Neural cell (in vitro differentiated cells): ENCODE measurements at regions not wholly inside any gene's neighbourhood (a gene's known extent, or its start where the extent isn't known, plus 50 kb on each side); places are given as distances from the start of the nearest gene placed in this dataset.

ENCODE experiments used
- H2AFZ ChIP-seq: fragments of 200-600, 300-800 bp; sonication (generic), shearing (Covaris generic); 2 replicates; pipeline ENCODE4 v1.6.0; 2014; ENCODE audit warnings: low read depth, mild to moderate bottlenecking, antibody characterized with exemption, low read length, moderate library complexity
- H3F3A ChIP-seq: fragments of 200-600 bp; shearing (Covaris generic); 2 replicates; pipeline ENCODE4 v1.6.1; 2016; ENCODE audit warnings: mild to moderate bottlenecking, moderate library complexity, mixed read lengths, antibody characterized with exemption, low read length; ENCODE audit not compliant: insufficient read depth, poor library complexity, severe bottlenecking
- H3K27ac ChIP-seq: fragments of 200-600, 300-800 bp; sonication (generic), shearing (Covaris generic); 2 replicates; pipeline ENCODE4 v1.5.1; 2014; ENCODE audit warnings: mild to moderate bottlenecking, low read length, moderate library complexity
- H3K27me3 ChIP-seq: fragments of 300-800, 200-600 bp; sonication (generic), shearing (Covaris generic); 2 replicates; pipeline ENCODE4 v1.6.0; 2014; ENCODE audit warnings: mild to moderate bottlenecking, low read depth, low read length, moderate library complexity; ENCODE audit not compliant: insufficient read depth
- H3K36me3 ChIP-seq: fragments of 300-800, 200-600 bp; sonication (generic), shearing (Covaris generic); 2 replicates; pipeline ENCODE4 v1.5.1; 2014; ENCODE audit warnings: mild to moderate bottlenecking, antibody characterized with exemption, low read length, moderate library complexity; ENCODE audit not compliant: insufficient read depth
- H3K4me2 ChIP-seq: fragments of 300-800, 200-600 bp; sonication (generic), shearing (Covaris generic); 2 replicates; pipeline ENCODE4 v1.6.0; 2014; ENCODE audit warnings: mild to moderate bottlenecking, low read length
- H3K4me3 ChIP-seq: fragments of 300-800, 200-600 bp; sonication (generic), shearing (Covaris generic); 2 replicates; pipeline ENCODE4 v1.5.1; 2014; ENCODE audit warnings: mild to moderate bottlenecking, low read length, moderate library complexity
- H3K79me2 ChIP-seq: fragments of 200-600 bp; shearing (Covaris generic); replicated peaks from 2 replicates; pipeline ENCODE4 v1.6.0; 2014; ENCODE audit warnings: mild to moderate bottlenecking, low read length, moderate library complexity; ENCODE audit not compliant: insufficient read depth
- H3K9ac ChIP-seq: fragments of 300-800, 200-600 bp; sonication (generic), shearing (Covaris generic); 2 replicates; pipeline ENCODE4 v1.6.1; 2016; ENCODE audit warnings: mild to moderate bottlenecking, low read length, mixed read lengths
- H3K9me2 ChIP-seq: fragments of 200-600 bp; shearing (Covaris generic); 2 replicates; pipeline ENCODE4 v1.6.1; 2016; ENCODE audit warnings: mild to moderate bottlenecking, low read length, mixed read lengths; ENCODE audit not compliant: insufficient read depth
- H3K9me3 ChIP-seq: fragments of 200-600, 300-800 bp; sonication (generic), shearing (Covaris generic); 2 replicates; pipeline ENCODE4 v1.6.1; 2016; ENCODE audit warnings: mild to moderate bottlenecking, mixed run types, low read length, moderate library complexity, mixed read lengths
- H4K20me1 ChIP-seq: fragments of 200-600 bp; shearing (Covaris generic); 2 replicates; pipeline ENCODE4 v1.6.1; 2016; ENCODE audit warnings: mild to moderate bottlenecking, mixed run types; ENCODE audit not compliant: insufficient read depth
- EP300 ChIP-seq: fragments of 450-650 bp; conservative IDR thresholded peaks from 2 replicates; pipeline ENCODE4 v1.6.1; 2014; ENCODE audit warnings: antibody characterized with exemption, mild to moderate bottlenecking, moderate library complexity; ENCODE audit not compliant: poor library complexity, severe bottlenecking
- EZH2 ChIP-seq: fragments of 200-600, 300-800 bp; shearing (Covaris generic), sonication (generic); IDR thresholded peaks from 2 replicates; pipeline ENCODE4 v1.6.1; 2014; ENCODE audit warnings: antibody characterized with exemption, low read length, borderline replicate concordance, mild to moderate bottlenecking; ENCODE audit not compliant: insufficient read depth, poor library complexity, severe bottlenecking
- MXI1 ChIP-seq: fragments of 450-650 bp; conservative IDR thresholded peaks from 2 replicates; pipeline ENCODE4 v1.6.1; 2014; ENCODE audit warnings: antibody characterized with exemption, mild to moderate bottlenecking; ENCODE audit not compliant: poor library complexity, severe bottlenecking
- POLR2AphosphoS5 ChIP-seq: IDR thresholded peaks from 2 replicates; pipeline ENCODE4 v1.6.1; 2012
- RAD21 ChIP-seq: fragments of 450-650 bp; conservative IDR thresholded peaks from 2 replicates; pipeline ENCODE4 v1.6.1; 2014; ENCODE audit warnings: antibody characterized with exemption, mild to moderate bottlenecking, moderate library complexity
- SMC3 ChIP-seq: fragments of 450-650 bp; conservative IDR thresholded peaks from 2 replicates; pipeline ENCODE4 v1.6.1; 2014; ENCODE audit warnings: antibody characterized with exemption, mild to moderate bottlenecking, moderate library complexity; ENCODE audit not compliant: poor library complexity
- TAF1 ChIP-seq: IDR thresholded peaks from 2 replicates; pipeline ENCODE4 v1.6.1; 2012; ENCODE audit warnings: low read depth
- TF ChIP-seq, protein P1 (sequence below): IDR thresholded peaks from 2 replicates; pipeline ENCODE4 v1.6.1; 2012; ENCODE audit warnings: borderline replicate concordance
- TF ChIP-seq, protein P2 (sequence below): fragments of 450-650 bp; IDR thresholded peaks from 2 replicates; pipeline ENCODE4 v1.5.1; 2014; ENCODE audit warnings: antibody characterized with exemption, mild to moderate bottlenecking, moderate library complexity; ENCODE audit not compliant: poor library complexity, severe bottlenecking

DNA sequence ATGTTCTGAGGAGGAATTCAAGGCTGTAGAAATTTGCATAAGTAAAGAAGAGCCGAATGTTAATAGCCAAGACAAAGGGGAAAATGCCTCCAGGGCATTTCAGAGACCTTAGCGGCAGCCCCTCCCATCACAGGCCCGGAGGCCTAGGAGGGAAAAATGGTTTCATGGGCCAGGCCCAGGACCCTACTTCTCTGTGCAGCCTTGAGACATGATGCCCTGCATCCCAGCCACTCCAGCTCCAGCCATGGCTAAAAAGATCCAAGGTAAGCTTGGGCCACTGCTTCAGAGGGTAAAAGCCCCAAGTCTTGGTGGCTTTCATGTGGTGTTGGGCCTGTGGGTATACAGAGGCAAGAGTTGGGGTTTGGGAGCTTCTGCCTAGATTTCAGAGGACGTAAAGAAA is 225.7 kb downstream of the ARHGAP12 start:
- Histone ChIP-seq H3K9me2 (no peaks in the 10 kb centered on the region), H3K9me3 (no peaks in the 10 kb centered on the region), H4K20me1 (no peaks in the 10 kb centered on the region), H3K9ac (no peak overlapping the region), H3K4me2 (no peak overlapping the region), H2AFZ (no peak overlapping the region), H3K4me3 (no peak overlapping the region), H3K27me3 (no peaks in the 10 kb centered on the region), H3K27ac (no peak overlapping the region), H3K79me2 (no peaks in the 10 kb centered on the region), H3K36me3 (no peaks in the 10 kb centered on the region), H3F3A (no peaks in the 10 kb centered on the region)
- no peak for TF ChIP-seq EZH2
- no peak for TF ChIP-seq TAF1
- TF ChIP-seq, protein P1, sequence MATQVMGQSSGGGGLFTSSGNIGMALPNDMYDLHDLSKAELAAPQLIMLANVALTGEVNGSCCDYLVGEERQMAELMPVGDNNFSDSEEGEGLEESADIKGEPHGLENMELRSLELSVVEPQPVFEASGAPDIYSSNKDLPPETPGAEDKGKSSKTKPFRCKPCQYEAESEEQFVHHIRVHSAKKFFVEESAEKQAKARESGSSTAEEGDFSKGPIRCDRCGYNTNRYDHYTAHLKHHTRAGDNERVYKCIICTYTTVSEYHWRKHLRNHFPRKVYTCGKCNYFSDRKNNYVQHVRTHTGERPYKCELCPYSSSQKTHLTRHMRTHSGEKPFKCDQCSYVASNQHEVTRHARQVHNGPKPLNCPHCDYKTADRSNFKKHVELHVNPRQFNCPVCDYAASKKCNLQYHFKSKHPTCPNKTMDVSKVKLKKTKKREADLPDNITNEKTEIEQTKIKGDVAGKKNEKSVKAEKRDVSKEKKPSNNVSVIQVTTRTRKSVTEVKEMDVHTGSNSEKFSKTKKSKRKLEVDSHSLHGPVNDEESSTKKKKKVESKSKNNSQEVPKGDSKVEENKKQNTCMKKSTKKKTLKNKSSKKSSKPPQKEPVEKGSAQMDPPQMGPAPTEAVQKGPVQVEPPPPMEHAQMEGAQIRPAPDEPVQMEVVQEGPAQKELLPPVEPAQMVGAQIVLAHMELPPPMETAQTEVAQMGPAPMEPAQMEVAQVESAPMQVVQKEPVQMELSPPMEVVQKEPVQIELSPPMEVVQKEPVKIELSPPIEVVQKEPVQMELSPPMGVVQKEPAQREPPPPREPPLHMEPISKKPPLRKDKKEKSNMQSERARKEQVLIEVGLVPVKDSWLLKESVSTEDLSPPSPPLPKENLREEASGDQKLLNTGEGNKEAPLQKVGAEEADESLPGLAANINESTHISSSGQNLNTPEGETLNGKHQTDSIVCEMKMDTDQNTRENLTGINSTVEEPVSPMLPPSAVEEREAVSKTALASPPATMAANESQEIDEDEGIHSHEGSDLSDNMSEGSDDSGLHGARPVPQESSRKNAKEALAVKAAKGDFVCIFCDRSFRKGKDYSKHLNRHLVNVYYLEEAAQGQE = no peak
- TF ChIP-seq, protein P2, sequence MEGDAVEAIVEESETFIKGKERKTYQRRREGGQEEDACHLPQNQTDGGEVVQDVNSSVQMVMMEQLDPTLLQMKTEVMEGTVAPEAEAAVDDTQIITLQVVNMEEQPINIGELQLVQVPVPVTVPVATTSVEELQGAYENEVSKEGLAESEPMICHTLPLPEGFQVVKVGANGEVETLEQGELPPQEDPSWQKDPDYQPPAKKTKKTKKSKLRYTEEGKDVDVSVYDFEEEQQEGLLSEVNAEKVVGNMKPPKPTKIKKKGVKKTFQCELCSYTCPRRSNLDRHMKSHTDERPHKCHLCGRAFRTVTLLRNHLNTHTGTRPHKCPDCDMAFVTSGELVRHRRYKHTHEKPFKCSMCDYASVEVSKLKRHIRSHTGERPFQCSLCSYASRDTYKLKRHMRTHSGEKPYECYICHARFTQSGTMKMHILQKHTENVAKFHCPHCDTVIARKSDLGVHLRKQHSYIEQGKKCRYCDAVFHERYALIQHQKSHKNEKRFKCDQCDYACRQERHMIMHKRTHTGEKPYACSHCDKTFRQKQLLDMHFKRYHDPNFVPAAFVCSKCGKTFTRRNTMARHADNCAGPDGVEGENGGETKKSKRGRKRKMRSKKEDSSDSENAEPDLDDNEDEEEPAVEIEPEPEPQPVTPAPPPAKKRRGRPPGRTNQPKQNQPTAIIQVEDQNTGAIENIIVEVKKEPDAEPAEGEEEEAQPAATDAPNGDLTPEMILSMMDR = no peak
- TF ChIP-seq EP300 = no peak
- TF ChIP-seq RAD21 = no peak
- TF ChIP-seq SMC3 = no peak
- TF ChIP-seq POLR2AphosphoS5 = no peak
- no peak for TF ChIP-seq MXI1

DNA sequence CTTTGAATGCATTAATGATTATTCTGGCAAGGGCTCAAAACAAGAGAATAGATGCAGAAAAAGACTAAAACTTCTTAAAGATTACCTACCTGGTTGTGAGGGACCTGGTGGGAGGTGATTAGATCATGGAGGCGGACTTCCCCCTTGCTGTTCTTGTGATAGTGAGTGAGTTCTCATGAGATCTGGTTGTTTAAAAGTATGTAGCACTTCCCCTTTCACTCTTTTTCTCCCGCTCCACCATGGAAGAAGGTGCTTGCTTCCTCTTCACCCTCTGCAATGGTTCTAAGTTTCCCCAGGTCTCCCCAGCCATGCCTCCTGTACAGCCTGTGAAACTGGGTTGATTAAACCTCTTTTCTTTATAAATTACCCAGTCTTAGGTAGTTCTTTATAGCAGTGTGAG is 226.6 kb downstream of the ARHGAP12 start:
- H3K36me3 ChIP-seq = no peaks in the 10 kb centered on the region
- H3K79me2 ChIP-seq = no peaks in the 10 kb centered on the region
- H4K20me1 ChIP-seq = no peaks in the 10 kb centered on the region
- no peaks in the 10 kb centered on the region for H3K27me3 ChIP-seq
- no peak overlapping the region for H2AFZ ChIP-seq
- H3K27ac ChIP-seq = no peak overlapping the region
- no peaks in the 10 kb centered on the region for H3K9me3 ChIP-seq
- TF ChIP-seq, protein P1 = no peak
- TF ChIP-seq EP300 (no peak), EZH2 (no peak), SMC3 (no peak), MXI1 (no peak), POLR2AphosphoS5 (no peak), TAF1 (no peak), RAD21 (no peak)
- TF ChIP-seq, protein P2 = no peak
- H3F3A ChIP-seq = no peaks in the 10 kb centered on the region
- H3K4me2 ChIP-seq = no peak overlapping the region
- no peaks in the 10 kb centered on the region for H3K9me2 ChIP-seq
- no peak overlapping the region for H3K9ac ChIP-seq
- no peak overlapping the region for H3K4me3 ChIP-seq
